K562 (cell line): ENCODE measurements at regions not wholly inside any gene's neighbourhood (a gene's known extent, or its start where the extent isn't known, plus 50 kb on each side); places are given as distances from the start of the nearest gene placed in this dataset.

Source experiments
- ATAC-seq: fragments of 200-7000 bp; cut with Tn5 transposase; 3 replicates; pipeline ENCODE4 v1.9.1; 2020; ENCODE audit warnings: moderate library complexity
- BruUV-seq: library from RNA; stranded (reverse); fragments of 400-500 nt; replicated peaks from 2 replicates; lab custom pipeline; 2021; lab: Mats Ljungman, UMichigan
- CTCF ChIA-PET: fragments of 300-600 bp; formaldehyde crosslinking; extraction: SDS; loops from one replicate; lab custom pipeline; 2021; ENCODE audit warnings: low intra/inter-chr PET ratio; lab: Yijun Ruan, JAX
- POLR2A ChIA-PET: fragments of 300-600, 350-650 bp; sonication (Branson Sonifier 250); formaldehyde crosslinking; extraction: SDS; loops from one replicate; lab custom pipeline; 2021; ENCODE audit warnings: antibody characterized with exemption, inconsistent platforms; lab: Yijun Ruan, JAX
- DNase-seq, 4 experiments: peaks; one replicate each; pipeline versions ENCODE4 v3.0.0 to v3.0.0-alpha.2; 2011 to 2018; ENCODE audit warnings: low spot score in 3 of 4, mixed read lengths in 3 of 4; ENCODE audit errors: extremely low read depth in 1 of 4
- FAIRE-seq: peaks from 2 replicates; lab custom pipeline; 2011; peaks lifted over from hg19 to GRCh38; lab: Jason Lieb, UNC
- H2AFZ ChIP-seq: 2 replicates; pipeline ENCODE4 v1.6.0; 2011; ENCODE audit warnings: low read depth, low read length, control low read depth, inconsistent platforms
- H3K27ac ChIP-seq: fragments of 200-600 bp; 3 replicates; pipeline ENCODE4 v1.8.0; 2011; ENCODE audit warnings: low read depth, mild to moderate bottlenecking, control low read depth, inconsistent platforms, low read length, moderate library complexity, mixed read lengths; ENCODE audit errors: extremely low read depth
- H3K27me3 ChIP-seq, 2 experiments: fragments of 300-600 bp in 1 of 2; 2 replicates in 1 of 2; 3 replicates in 1 of 2; pipeline versions ENCODE4 v1.6.0 to v1.8.0; 2011; ENCODE audit warnings: inconsistent platforms in 2 of 2, low read length in 2 of 2, mild to moderate bottlenecking in 1 of 2, mixed read lengths in 1 of 2, moderate library complexity in 1 of 2; ENCODE audit not compliant: control insufficient read depth in 2 of 2, insufficient read depth in 2 of 2
- H3K36me3 ChIP-seq: fragments of 300-600 bp; 3 replicates; pipeline ENCODE4 v1.8.0; 2011; ENCODE audit warnings: mild to moderate bottlenecking, low read length, inconsistent platforms; ENCODE audit not compliant: control insufficient read depth, insufficient read depth
- H3K4me1 ChIP-seq, 2 experiments: fragments of 200-600 bp in 1 of 2; replicated peaks in 1 of 2; 2 replicates in 1 of 2; 3 replicates in 1 of 2; pipeline versions ENCODE4 v1.5.1 to v1.8.0; 2011; ENCODE audit warnings: inconsistent platforms in 2 of 2, low read length in 2 of 2, mild to moderate bottlenecking in 1 of 2, mixed read lengths in 1 of 2, moderate library complexity in 1 of 2; ENCODE audit not compliant: control insufficient read depth in 2 of 2, insufficient read depth in 2 of 2
- H3K4me2 ChIP-seq: 2 replicates; pipeline ENCODE4 v1.6.1; 2011; ENCODE audit warnings: low read length, control low read depth, inconsistent platforms, mixed read lengths; ENCODE audit not compliant: insufficient read depth
- H3K4me3 ChIP-seq: fragments of 200-600 bp; sonication (generic), shearing (Covaris generic); 2 replicates; pipeline ENCODE4 v1.5.1; 2016; ENCODE audit warnings: control low read depth, inconsistent platforms
- H3K79me2 ChIP-seq: fragments of 200-600 bp; 3 replicates; pipeline ENCODE4 v1.8.0; 2011; ENCODE audit warnings: low read length, inconsistent platforms; ENCODE audit not compliant: control insufficient read depth, insufficient read depth
- H3K9ac ChIP-seq, 2 experiments: 2 replicates each; pipeline versions ENCODE4 v1.6.0 to v1.6.1; 2011; ENCODE audit warnings: low read depth in 2 of 2, low read length in 2 of 2, control low read depth in 1 of 2, inconsistent platforms in 1 of 2, mild to moderate bottlenecking in 1 of 2, mixed read lengths in 1 of 2; ENCODE audit not compliant: insufficient read depth in 1 of 2
- H3K9me1 ChIP-seq: one replicate; pipeline ENCODE4 v1.6.0; 2011; ENCODE audit warnings: inconsistent platforms, mild to moderate bottlenecking, low read length, moderate library complexity; ENCODE audit not compliant: control insufficient read depth, insufficient read depth
- H3K9me3 ChIP-seq: replicated peaks from 2 replicates; pipeline ENCODE4 v1.5.1; 2011; ENCODE audit warnings: low read depth, low read length, inconsistent platforms; ENCODE audit not compliant: control insufficient read depth, insufficient read depth
- H4K20me1 ChIP-seq: replicated peaks from 2 replicates; pipeline ENCODE4 v1.6.1; 2011; ENCODE audit warnings: low read length, inconsistent platforms, mixed read lengths; ENCODE audit not compliant: control insufficient read depth, insufficient read depth
- CREM ChIP-seq: IDR thresholded peaks from 2 replicates; pipeline ENCODE4 v1.6.1; 2014; ENCODE audit warnings: antibody characterized with exemption, low read depth
- ESRRA ChIP-seq: fragments of 450-650 bp; IDR thresholded peaks from 2 replicates; pipeline ENCODE4 v1.6.1; 2014; ENCODE audit warnings: low read depth, mild to moderate bottlenecking, moderate library complexity, borderline replicate concordance
- HOXB6 ChIP-seq: fragments of 250-450 bp; sonication (Bioruptor Pico); IDR thresholded peaks from 2 replicates; pipeline ENCODE4 v1.5.1; 2022; ENCODE audit warnings: mild to moderate bottlenecking, borderline replicate concordance
- KLF1 ChIP-seq: fragments of 450-650 bp; IDR thresholded peaks from 2 replicates; pipeline ENCODE4 v1.6.1; 2016; ENCODE audit warnings: missing genetic modification characterization, missing compliant biosample characterization
- L3MBTL2 ChIP-seq: fragments of 450-650 bp; IDR thresholded peaks from 2 replicates; pipeline ENCODE4 v1.6.1; 2016; ENCODE audit warnings: mild to moderate bottlenecking, moderate library complexity
- SRF ChIP-seq, 2 experiments: fragments of 250-450, 450-650 bp in 1 of 2; sonication (Bioruptor Pico) in 1 of 2; sonication (generic) in 1 of 2; formaldehyde crosslinking; IDR thresholded peaks; 2 replicates each; pipeline versions ENCODE4 v1.5.0 to v1.5.1; 2020 to 2022; ENCODE audit warnings: mild to moderate bottlenecking in 1 of 2, missing genetic modification reagents in 1 of 2
- SRSF9 ChIP-seq: fragments of 200-400 bp; formaldehyde crosslinking; IDR thresholded peaks from 2 replicates; pipeline ENCODE4 v1.6.1; 2017; ENCODE audit warnings: low read depth, low read length, borderline replicate concordance
- TAF15 ChIP-seq: fragments of 200-400 bp; formaldehyde crosslinking; IDR thresholded peaks from 2 replicates; pipeline ENCODE4 v1.6.1; 2017; ENCODE audit warnings: mild to moderate bottlenecking, low read depth, low read length, moderate library complexity
- TBL1XR1 ChIP-seq, 2 experiments: IDR thresholded peaks; 2 replicates each; pipeline ENCODE4 v1.6.1; 2012; ENCODE audit warnings: improper control_type of control experiment in 2 of 2, low read length in 2 of 2, mild to moderate bottlenecking in 1 of 2
- U2AF2 ChIP-seq: fragments of 200-400 bp; formaldehyde crosslinking; optimal IDR thresholded peaks from 2 replicates; pipeline ENCODE3; 2017; ENCODE audit warnings: low read depth, mild to moderate bottlenecking, low read length
- ZFX ChIP-seq: sonication (generic); formaldehyde crosslinking; IDR thresholded peaks from 2 replicates; pipeline ENCODE4 v1.8.0; 2022; ENCODE audit warnings: mild to moderate bottlenecking, missing genetic modification reagents, moderate library complexity
- ZSCAN32 ChIP-seq: fragments of 450-650 bp; formaldehyde crosslinking; IDR thresholded peaks from 2 replicates; pipeline ENCODE4 v1.4.0; 2020; ENCODE audit warnings: mild to moderate bottlenecking, moderate library complexity
- WGBS: fragments of 100-300 bp; shearing (Covaris generic); methylation state at CpG from one replicate; pipeline ENCODE4 v1.1.6; 2016; ENCODE audit warnings: low coverage, mixed read lengths; ENCODE audit not compliant: insufficient coverage; ENCODE audit errors: missing lambda C conversion rate; 5-methylcytosine and 5-hydroxymethylcytosine counted together
- in situ Hi-C: fragments of 300-500 bp; cut with MboI; formaldehyde crosslinking; loops from 4 replicates; pipeline ENCODE4 v1.15.0; 2018; ENCODE audit warnings: inconsistent platforms, mixed read lengths
- intact Hi-C: fragments of 100-400 bp; cut with micrococcal nuclease; formaldehyde crosslinking; loops from 2 replicates; pipeline ENCODE4 v1.14.2; 2022
- TF ChIP-seq, protein P1 (sequence below): sonication (generic); formaldehyde crosslinking; IDR thresholded peaks from 2 replicates; pipeline ENCODE4 v1.8.1; 2023; ENCODE audit warnings: mild to moderate bottlenecking, missing genetic modification reagents
- TF ChIP-seq, protein P2 (sequence below): sonication (generic); formaldehyde crosslinking; IDR thresholded peaks from 2 replicates; pipeline ENCODE4 v1.9.0; 2022; ENCODE audit warnings: mild to moderate bottlenecking, missing genetic modification reagents
- TF ChIP-seq, protein P3 (sequence below): fragments of 450-650 bp; formaldehyde crosslinking; IDR thresholded peaks from 2 replicates; pipeline ENCODE4 v1.4.0; 2020; ENCODE audit warnings: mild to moderate bottlenecking, moderate library complexity

DNA sequence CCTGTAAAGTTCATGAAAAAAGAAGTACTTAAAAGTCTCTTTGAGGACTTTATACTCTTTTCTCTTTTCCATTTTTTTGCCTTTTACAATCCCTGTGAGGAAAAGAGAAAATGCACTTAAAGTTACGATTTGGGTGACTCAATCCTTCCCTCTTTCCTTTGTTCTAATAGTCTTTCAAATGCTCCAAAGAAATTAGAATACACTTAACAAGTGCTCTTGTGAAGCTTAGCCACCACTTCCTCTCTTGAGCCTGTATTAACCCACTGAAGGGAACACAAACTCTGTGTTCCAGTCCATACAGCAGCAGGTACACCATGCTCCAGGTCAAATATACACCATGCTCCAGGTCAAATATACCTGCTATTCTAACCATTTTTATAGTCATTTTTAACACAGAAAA, 581.1 kb upstream of the MGAT4C start:
- in situ Hi-C loops: no loop called here
- BruUV-seq: no TSS peak
- Histone ChIP-seq H3K36me3 (no peaks in the 10 kb centered on the region), H3K79me2 (no peaks in the 10 kb centered on the region), H3K4me1 (no peaks in the 10 kb centered on the region), H3K9ac (no peak overlapping the region), H3K9me1 (no peaks in the 10 kb centered on the region), H2AFZ (no peak overlapping the region), H3K4me2 (no peak overlapping the region), H3K4me3 (no peak overlapping the region), H3K27ac (no peak overlapping the region), H4K20me1 (no peaks in the 10 kb centered on the region), H3K9me3 (no peaks in the 10 kb centered on the region), H3K27me3 (no peaks in the 10 kb centered on the region)
- CTCF ChIA-PET: no interaction called here
- TF ChIP-seq HOXB6 (CRISPR knock-in tag) (no peak), CREM (no peak), ZFX (no peak), TAF15 (no peak), ESRRA (no peak), U2AF2 (no peak), ZSCAN32 (CRISPR knock-in tag) (no peak)
- FAIRE-seq (no peak), DNase-seq (no peak), ATAC-seq (no peak)
- intact Hi-C loops: no loop called here
- POLR2A ChIA-PET: no interaction called here
- WGBS: 0% methylated on average over 1 of the region's 1 CpG

DNA sequence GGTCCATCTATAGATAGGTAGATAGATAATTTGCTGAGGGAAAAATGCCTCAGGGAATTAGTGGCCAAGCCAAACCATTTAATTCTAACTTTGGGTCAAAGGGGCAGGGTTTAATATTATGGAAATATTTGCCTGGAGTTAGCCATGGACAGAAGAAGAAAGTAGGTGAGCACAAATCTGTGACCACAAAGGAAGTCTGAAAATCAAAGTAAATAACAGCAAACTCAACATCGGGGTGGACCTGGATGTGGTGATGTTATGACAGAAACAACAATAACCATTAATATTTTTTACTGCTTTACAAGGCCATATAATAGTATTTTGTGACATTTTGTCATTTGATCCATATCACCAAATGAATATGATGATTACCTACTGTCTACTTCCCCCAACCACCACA, 578.0 kb upstream of the MGAT4C start:
- Histone ChIP-seq H3K4me3 (no peak overlapping the region), H3K27ac (no peak overlapping the region), H2AFZ (no peak overlapping the region), H3K9me1 (no peaks in the 10 kb centered on the region), H3K9ac (no peak overlapping the region), H4K20me1 (no peaks in the 10 kb centered on the region), H3K9me3 (no peaks in the 10 kb centered on the region), H3K4me1 (no peaks in the 10 kb centered on the region), H3K36me3 (no peaks in the 10 kb centered on the region), H3K79me2 (no peaks in the 10 kb centered on the region), H3K27me3 (no peaks in the 10 kb centered on the region), H3K4me2 (no peak overlapping the region)
- intact Hi-C loops (no loop called here), in situ Hi-C loops (no loop called here)
- ATAC-seq (no peak), DNase-seq (no peak), FAIRE-seq (no peak)
- no TSS peak for BruUV-seq
- CTCF ChIA-PET: no interaction called here
- POLR2A ChIA-PET: no interaction called here
- WGBS: 0% methylated on average over 1 of the region's 1 CpG
- no peak for TF ChIP-seq KLF1 (tag)
- TF ChIP-seq SRF (CRISPR knock-in tag; IDR thresholded peaks at IDR 0.05): no peak
- TF ChIP-seq L3MBTL2: no peak
- TF ChIP-seq TBL1XR1 (IDR thresholded peaks at IDR 0.05; ENCODE audit: low read length in 2 of 2): no peak
- TF ChIP-seq, protein P1, sequence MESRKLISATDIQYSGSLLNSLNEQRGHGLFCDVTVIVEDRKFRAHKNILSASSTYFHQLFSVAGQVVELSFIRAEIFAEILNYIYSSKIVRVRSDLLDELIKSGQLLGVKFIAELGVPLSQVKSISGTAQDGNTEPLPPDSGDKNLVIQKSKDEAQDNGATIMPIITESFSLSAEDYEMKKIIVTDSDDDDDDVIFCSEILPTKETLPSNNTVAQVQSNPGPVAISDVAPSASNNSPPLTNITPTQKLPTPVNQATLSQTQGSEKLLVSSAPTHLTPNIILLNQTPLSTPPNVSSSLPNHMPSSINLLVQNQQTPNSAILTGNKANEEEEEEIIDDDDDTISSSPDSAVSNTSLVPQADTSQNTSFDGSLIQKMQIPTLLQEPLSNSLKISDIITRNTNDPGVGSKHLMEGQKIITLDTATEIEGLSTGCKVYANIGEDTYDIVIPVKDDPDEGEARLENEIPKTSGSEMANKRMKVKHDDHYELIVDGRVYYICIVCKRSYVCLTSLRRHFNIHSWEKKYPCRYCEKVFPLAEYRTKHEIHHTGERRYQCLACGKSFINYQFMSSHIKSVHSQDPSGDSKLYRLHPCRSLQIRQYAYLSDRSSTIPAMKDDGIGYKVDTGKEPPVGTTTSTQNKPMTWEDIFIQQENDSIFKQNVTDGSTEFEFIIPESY (CRISPR knock-in tag): no peak
- TF ChIP-seq, protein P2, sequence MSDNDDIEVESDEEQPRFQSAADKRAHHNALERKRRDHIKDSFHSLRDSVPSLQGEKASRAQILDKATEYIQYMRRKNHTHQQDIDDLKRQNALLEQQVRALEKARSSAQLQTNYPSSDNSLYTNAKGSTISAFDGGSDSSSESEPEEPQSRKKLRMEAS (CRISPR knock-in tag): no peak
- TF ChIP-seq, protein P3, sequence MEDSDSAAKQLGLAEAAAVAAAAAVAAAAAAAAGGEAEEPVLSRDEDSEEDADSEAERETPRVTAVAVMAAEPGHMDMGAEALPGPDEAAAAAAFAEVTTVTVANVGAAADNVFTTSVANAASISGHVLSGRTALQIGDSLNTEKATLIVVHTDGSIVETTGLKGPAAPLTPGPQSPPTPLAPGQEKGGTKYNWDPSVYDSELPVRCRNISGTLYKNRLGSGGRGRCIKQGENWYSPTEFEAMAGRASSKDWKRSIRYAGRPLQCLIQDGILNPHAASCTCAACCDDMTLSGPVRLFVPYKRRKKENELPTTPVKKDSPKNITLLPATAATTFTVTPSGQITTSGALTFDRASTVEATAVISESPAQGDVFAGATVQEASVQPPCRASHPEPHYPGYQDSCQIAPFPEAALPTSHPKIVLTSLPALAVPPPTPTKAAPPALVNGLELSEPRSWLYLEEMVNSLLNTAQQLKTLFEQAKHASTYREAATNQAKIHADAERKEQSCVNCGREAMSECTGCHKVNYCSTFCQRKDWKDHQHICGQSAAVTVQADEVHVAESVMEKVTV (CRISPR knock-in tag): no peak
- TF ChIP-seq SRSF9: no peak
